HG03060 (cell line): ENCODE measurements at regions not wholly inside any gene's neighbourhood (a gene's known extent, or its start where the extent isn't known, plus 50 kb on each side); places are given as distances from the start of the nearest gene placed in this dataset.
"Not testable (repeated sequence)": the region's sequence is repeated elsewhere in the genome, so short reads cannot be mapped to it uniquely, and the experiment has no call there.

Experiments used
- ATAC-seq: cut with Tn5 transposase; IDR thresholded peaks from one replicate; pipeline ENCODE4 v1.9.1; 2021; ENCODE audit warnings: low read depth, moderate number of reproducible peaks; ENCODE audit not compliant: unreplicated experiment

GRCh38 chr2:67752969-67753368 is 309.8 kb downstream of the C1D start:
- no peak for ATAC-seq

- no peak for ATAC-seq
These were observed 307.5 kb downstream of the C1D start for GRCh38 chr2:67755156-67755882.

- no peak for ATAC-seq
These were observed 301.8 kb downstream of the C1D start for GRCh38 chr2:67760995-67761394.

- ATAC-seq, result no peak
These were observed 291.4 kb downstream of the C1D start for GRCh38 chr2:67771380-67771779.

GRCh38 chr2:67772216-67773170 is 290.3 kb downstream of the C1D start:
- no peak for ATAC-seq

GRCh38 chr2:67773851-67774250 is 289.0 kb downstream of the C1D start:
- no peak for ATAC-seq

GRCh38 chr2:67776276-67776675 is 286.5 kb downstream of the C1D start:
- no peak for ATAC-seq

- no peak for ATAC-seq
These were observed 285.8 kb downstream of the C1D start for GRCh38 chr2:67777010-67777409.

GRCh38 chr2:67777836-67778429 is 284.9 kb downstream of the C1D start:
- ATAC-seq, result no peak

GRCh38 chr2:67780841-67781240 is 282.0 kb downstream of the C1D start:
- not testable (repeated sequence) for ATAC-seq

GRCh38 chr2:67782443-67782842 is 280.4 kb downstream of the C1D start:
- ATAC-seq, result no peak

GRCh38 chr2:67783026-67783425 is 279.8 kb downstream of the C1D start:
- ATAC-seq, result no peak

- ATAC-seq, result no peak
These were observed 272.2 kb downstream of the C1D start for GRCh38 chr2:67790622-67791021.

GRCh38 chr2:67792191-67792590 is 270.6 kb downstream of the C1D start:
- no peak for ATAC-seq

- ATAC-seq, result no peak
These were observed 270.1 kb downstream of the C1D start for GRCh38 chr2:67792681-67793091.

GRCh38 chr2:67797801-67798540 is 264.8 kb downstream of the C1D start:
- ATAC-seq, result no peak

- no peak for ATAC-seq
These were observed 264.2 kb downstream of the C1D start for GRCh38 chr2:67798541-67799160.

- no peak for ATAC-seq
These were observed 262.9 kb downstream of the C1D start for GRCh38 chr2:67799886-67800285.

- no peak for ATAC-seq
These were observed 260.5 kb downstream of the C1D start for GRCh38 chr2:67802291-67802690.

- ATAC-seq, result no peak
These were observed 260.0 kb downstream of the C1D start for GRCh38 chr2:67802824-67803223.
